GM18502 (cell line): ENCODE measurements at regions not wholly inside any gene's neighbourhood (a gene's known extent, or its start where the extent isn't known, plus 50 kb on each side); places are given as distances from the start of the nearest gene placed in this dataset.
"Not testable (repeated sequence)": the region's sequence is repeated elsewhere in the genome, so short reads cannot be mapped to it uniquely, and the experiment has no call there.

ENCODE experiments used
- ATAC-seq: cut with Tn5 transposase; IDR thresholded peaks from one replicate; pipeline ENCODE4 v1.9.1; 2021; ENCODE audit warnings: mild to moderate bottlenecking; ENCODE audit not compliant: unreplicated experiment, poor library complexity

DNA sequence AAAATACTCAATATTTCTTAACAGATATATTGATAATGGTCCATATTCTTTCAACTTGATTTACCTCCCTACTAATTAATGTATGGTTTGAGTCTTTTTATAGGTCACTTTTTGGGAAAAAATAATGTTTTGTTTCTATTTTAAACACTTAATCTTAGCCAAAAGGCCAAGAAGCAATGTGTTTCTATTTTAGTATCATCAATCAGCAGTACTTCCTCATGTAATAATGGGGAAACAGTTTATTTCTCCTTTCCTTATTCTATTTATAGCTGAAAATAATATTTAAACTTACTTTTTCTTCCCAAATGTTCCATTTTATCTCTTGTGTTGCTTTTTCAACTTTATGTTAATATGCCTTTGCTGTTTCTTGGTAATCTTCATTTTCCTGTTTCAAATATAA, 295.1 kb downstream of the ALDH8A1 start:
- ATAC-seq = no peak

GRCh38 chr6:134651519-134651918, 298.4 kb downstream of the ALDH8A1 start:
- ATAC-seq = no peak

DNA sequence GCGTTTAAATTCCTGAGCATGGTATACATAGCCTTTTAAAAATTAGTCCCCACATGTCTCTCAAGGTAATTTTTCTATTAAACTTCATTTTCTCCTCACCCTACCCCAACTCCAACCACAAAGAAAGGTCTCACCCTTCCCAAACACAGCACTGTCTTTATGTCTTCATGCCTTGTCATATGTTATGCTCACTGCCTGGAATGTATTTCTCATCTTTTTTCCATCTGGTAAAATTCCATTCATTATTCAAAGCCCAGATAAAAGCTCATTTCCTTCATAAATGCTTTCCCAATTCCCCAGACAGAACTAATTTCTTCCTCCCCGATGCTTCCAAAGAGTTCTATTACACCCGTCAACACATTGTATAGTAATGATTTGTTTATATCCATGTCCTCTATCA, 302.0 kb downstream of the ALDH8A1 start:
- ATAC-seq = no peak

- ATAC-seq = no peak
Observed at GRCh38 chr6:134642819-134643218, 307.1 kb downstream of the ALDH8A1 start.

- ATAC-seq = no peak
Observed at GRCh38 chr6:134642279-134642678, 307.6 kb downstream of the ALDH8A1 start.

- ATAC-seq = peak; percentile 82
Observed at GRCh38 chr6:134640975-134641429, 308.9 kb downstream of the ALDH8A1 start.

- no peak for ATAC-seq
Observed at GRCh38 chr6:134640229-134640628, 309.7 kb downstream of the ALDH8A1 start.

DNA sequence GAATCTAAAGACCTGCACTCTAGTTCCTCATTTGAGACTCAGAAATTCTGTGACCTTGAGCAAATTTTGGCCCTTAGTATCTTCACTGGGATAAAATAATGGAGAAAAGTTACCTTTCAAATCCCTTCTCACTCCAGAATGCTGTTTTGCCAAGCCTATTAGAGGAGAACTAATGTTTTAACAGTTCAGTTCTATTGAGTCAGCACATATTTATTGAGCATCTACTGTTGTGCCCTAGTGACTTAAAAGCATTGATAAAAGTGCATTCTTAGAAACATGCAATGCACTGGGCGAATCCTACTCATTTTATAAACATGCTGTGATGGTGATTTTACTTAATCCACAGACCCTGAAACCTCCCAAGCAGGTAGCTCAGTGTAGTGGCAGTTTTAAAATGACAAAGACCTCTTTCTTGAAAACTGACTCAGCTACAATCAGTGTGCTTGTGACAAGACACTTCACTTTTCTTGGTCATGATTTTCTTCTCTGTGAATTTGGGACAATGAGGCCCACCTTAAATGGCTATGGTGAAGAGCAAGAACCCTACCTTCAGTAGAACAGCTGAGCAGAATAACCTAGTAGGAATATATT, 312.0 kb downstream of the ALDH8A1 start:
- no peak for ATAC-seq

GRCh38 chr6:134637282-134637681, 312.6 kb downstream of the ALDH8A1 start:
- ATAC-seq = no peak

- ATAC-seq = no peak
Observed at GRCh38 chr6:134636186-134636799, 313.6 kb downstream of the ALDH8A1 start.

DNA sequence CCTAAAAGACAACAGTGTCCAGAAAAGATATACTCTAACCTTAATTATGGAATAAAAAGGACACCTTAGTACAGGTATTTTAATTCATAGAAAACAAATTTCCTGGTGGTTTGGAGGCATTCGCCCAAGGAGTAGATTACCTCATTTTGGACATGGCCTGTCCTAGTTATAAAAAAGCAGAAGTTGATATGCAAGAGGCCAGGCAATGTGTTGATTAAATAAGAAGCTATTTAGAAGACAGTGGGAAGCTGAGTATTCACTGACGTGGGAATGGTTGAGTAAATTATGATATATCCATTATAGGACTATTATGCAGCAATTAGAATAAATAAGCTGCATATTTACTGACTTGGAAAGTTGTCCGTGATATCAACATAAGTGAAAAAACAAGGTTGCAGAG, 314.9 kb downstream of the ALDH8A1 start:
- ATAC-seq = no peak

DNA sequence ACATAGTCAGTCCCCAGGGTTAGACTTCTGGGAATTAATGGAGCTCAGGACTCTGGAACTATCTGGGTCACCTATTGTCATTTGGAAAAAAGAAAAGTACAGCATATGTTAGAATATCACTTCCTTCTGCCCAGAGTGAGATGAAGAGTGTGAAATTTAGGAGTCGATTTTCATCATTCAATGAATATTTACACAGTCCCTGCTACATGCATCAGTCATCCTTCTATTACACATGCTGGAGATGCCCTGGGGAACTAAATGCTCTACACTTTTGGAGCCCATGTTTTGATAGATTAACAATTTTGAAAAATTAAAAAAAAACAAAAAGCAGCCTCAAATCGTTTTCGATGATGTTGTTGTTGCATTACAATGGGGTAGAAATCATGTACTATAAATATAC, 315.4 kb downstream of the ALDH8A1 start:
- no peak for ATAC-seq

DNA sequence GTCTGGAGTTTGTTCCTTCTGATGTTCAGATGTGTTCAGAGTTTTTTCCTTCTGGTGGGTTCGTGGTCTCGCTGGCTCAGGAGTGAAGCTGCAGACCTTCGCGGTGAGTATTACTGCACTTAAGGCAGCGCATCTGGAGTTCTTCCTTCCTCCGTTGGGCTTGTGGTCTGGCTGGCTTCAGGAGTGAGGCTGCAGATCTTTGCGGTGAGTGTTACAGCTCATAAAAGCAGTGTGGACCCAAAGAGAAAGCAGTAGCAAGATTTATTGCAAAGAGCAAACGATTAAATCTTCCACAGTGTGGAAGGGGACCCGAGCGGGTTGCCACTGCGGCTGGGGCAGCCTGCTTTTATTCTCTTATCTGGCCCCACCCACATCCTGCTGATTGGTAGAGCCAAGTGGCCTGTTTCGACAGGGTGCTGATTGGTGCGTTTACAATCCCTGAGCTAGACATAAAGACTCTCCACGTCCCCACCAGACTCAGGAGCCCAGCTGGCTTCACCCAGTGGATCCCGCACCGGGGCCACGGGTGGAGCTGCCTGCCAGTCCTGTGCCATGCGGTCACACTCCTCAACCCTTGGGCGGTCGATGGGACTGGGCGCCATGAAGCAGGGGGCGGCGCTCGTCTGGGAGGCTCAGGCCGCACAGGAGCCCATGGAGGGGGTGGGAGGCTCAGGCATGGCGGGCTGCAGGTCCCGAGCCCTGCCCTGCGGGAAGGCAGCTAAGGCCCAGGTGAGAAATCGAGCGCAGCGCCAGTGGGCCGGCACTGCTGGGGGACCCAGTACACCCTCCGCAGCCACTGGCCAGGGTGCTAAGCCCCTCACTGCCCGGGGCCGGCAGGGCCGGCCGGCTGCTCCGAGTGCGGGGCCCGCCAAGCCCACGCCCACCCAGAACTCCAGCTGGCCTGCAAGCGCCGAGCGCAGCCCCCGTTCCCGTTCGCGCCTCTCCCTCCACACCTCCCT, 315.3 kb upstream of the SGK1 start:
- not testable (repeated sequence) for ATAC-seq

DNA sequence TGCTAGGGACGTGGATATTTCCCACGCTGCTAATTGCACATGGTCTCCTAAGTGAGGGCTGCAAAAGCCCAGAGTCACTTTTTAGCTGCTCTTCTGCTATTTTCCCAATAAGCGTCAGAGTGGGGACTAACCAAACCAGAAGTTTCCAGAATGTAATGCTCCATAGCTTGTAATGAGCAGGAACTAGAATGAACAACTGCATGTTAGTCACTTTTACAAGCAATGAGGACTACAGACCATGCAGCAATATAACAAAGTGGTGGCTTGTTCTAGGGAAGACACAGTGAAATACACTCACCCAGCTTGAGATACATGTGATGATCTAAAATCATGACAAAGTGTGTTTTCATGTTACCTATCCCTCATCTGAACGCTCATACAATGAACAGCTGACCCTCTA, 314.1 kb upstream of the SGK1 start:
- ATAC-seq = no peak

DNA sequence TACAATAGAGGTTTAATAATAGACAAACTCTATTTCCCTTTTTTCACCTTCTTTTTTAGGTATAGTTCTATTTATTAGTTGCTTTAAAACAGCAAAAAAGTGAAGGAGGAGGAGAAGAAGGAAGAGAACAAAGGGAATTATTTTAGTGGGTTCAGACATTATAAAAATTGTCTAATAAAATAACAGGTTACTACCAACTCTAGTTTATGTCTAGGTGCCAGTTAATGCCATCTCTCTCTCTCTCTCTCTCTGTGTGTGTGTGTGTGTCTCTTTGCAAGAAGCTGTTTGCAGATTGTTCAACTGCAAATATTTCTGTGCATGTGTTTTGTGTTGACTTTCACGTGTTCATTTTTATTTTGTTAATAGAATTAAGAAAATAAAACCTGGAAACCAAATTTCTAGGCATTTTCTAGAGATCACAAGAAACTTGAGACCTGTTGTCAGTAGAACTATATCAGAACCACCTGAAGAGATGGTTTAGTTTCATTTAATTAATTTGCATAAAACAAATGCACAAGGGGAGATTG, 313.5 kb upstream of the SGK1 start:
- no peak for ATAC-seq

- ATAC-seq = no peak
Observed at GRCh38 chr6:134630508-134631121, 312.7 kb upstream of the SGK1 start.

DNA sequence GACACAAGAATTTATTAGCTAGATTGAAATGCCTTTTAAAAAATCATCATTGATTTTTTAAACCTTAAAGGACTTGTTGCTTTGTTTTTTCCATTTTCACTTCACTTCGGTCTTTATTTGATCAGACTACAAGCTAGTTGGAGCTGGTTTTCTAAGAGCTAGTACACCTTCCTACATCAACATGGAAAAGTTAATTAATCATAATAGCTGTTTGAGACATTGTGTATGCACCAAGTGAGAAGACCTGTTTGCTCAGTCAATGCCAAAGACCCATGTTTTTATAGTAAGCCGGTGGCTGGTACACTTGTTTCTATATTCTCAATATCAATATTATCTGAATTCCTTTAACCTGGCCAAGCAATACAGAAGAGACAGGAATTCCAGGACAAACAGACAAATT, 310.2 kb upstream of the SGK1 start:
- no peak for ATAC-seq

- no peak for ATAC-seq
Observed at GRCh38 chr6:134627707-134628106, 309.8 kb upstream of the SGK1 start.

- no peak for ATAC-seq
Observed at GRCh38 chr6:134626589-134626988, 308.7 kb upstream of the SGK1 start.

DNA sequence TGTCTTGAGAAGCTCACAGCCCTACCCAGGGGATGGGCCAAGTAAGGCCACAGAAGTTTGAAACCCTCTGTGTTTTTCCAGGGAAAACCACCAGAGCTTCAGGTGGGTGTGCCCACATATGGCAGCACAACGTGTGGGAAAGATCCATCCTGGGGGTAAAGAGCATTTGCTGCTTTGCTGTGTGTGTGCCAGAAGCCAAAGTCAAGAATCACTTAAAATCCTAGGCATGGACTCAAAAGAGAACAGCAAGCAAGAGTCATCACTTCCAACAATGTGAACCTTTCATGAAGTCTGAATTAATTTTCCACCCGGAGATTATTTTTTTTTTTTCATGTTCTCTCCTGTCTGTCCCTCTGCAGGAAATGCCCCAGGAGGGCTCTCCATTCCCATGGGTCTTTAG, 308.2 kb upstream of the SGK1 start:
- no peak for ATAC-seq

GRCh38 chr6:134624781-134625180, 306.9 kb upstream of the SGK1 start:
- ATAC-seq = no peak
